NCI-H187 (cell line): ENCODE measurements at regions not wholly inside any gene's neighbourhood (a gene's known extent, or its start where the extent isn't known, plus 50 kb on each side); places are given as distances from the start of the nearest gene placed in this dataset.

Source experiments
- DNase-seq, 2 experiments: peaks; one replicate each; lab custom pipeline; 2025; lab: John Stamatoyannopoulos, UW

DNA sequence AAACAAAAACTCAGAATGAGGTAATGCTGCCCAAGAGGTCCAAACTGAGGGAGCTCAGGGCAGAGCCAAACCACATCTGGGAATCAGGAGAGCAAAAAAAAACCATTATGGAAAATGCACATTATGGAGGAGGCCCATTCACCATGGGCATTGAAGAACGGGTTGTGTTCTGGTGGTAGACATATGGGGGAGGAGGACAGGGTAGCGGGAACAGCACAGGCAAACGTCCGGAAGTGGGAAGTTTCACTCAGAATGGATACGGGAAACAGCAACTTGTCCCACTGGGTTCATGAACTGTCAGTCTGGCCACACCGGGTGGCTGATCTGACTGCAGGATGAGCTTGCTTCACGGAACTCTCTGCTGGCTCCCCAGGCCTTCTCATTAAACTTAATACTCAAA lies 139.7 kb downstream of the RRAGC start:
- DNase-seq = no peak

DNA sequence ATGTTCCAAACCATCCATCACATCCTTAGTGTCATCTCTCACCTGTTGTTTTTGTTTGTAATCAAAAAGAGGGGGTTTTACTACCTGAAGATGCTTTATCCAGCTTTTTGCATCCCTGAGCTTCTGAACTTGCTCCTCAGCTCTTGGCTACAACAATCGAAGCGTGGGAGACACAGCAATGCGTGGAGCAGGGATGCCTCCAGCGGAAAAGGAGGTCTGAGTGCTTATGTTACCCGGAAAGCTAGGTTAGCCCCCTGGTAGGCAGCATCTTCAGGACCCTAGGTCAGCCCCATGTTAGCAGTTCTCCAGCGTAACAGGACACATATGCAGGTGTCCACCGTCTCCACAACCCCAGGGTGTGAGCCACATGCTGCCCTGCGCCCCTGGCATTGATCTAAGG lies 141.5 kb downstream of the RRAGC start:
- DNase-seq = no peak

GRCh38 chr1:38716229-38716628 lies 143.3 kb downstream of the RRAGC start:
- no peak for DNase-seq

GRCh38 chr1:38715415-38715814 lies 144.2 kb downstream of the RRAGC start:
- no peak for DNase-seq

DNA sequence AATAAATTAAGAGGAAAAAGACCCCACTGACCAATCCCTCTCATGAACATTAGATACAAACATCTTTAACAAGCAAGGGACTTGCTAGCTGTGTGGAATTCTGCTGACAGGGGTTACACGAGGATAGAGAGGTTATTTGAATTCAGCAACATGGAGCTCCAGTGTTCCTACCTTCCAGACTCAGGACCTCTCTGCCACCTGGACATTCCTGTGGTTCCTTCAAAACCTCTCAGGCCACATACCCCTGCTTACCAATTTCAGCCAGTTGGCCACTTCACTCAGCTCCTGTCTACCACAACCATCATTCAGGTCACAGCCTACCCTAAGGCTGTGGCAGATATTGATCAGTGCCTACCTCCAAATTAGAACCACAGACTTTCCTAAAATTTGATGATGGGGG lies 147.5 kb downstream of the RRAGC start:
- DNase-seq = no peak

DNA sequence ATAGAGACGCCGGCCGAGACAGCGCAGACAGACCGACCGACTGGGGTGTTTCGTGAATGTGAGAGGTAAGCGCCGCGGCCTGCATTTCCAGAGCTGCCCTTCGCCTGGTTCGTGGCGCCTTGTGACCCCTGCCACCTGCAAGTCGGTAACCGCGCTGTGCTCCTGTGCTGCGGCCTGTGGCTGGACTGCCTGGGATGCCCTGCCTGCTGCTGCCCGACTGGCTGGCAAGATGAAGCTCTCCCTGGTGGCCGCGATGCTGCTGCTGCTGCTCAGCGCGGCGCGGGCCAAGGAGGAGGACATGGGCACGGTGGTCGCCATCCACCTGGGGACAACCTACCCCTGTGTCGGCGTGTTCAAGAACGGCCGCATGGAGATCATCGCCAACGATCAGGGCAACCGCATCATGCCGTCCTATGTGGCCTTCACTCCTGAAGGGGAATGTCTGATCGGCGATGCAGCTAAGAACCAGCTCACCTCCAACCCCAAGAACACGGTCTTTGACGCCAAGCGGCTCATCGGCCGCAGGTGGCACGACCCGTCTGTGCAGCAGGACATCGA lies 150.8 kb downstream of the RRAGC start:
- no peak for DNase-seq

- no peak for DNase-seq
Measured at GRCh38 chr1:38701088-38701487, 158.5 kb downstream of the RRAGC start.

DNA sequence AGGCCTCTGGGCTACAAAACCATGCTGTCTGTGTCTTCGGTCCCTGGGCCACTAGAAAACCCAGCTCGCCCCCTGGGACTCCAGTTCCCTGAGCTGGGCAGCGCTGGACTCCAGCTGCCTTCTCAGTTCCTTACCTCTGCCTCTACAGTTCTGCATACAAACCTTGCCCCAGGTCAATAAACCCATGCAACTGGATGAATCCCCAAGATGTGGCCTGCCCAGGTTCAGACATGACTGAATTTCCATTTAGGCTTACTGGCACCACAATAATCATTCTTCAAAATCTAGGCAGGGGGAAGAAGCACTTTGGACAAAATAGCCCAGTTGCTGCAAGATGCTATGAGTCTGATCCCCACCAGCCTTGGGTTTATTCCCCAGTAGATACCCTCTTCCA lies 159.5 kb downstream of the RRAGC start:
- no peak for DNase-seq

GRCh38 chr1:38699330-38700076 lies 160.1 kb downstream of the RRAGC start:
- DNase-seq = no peak

DNA sequence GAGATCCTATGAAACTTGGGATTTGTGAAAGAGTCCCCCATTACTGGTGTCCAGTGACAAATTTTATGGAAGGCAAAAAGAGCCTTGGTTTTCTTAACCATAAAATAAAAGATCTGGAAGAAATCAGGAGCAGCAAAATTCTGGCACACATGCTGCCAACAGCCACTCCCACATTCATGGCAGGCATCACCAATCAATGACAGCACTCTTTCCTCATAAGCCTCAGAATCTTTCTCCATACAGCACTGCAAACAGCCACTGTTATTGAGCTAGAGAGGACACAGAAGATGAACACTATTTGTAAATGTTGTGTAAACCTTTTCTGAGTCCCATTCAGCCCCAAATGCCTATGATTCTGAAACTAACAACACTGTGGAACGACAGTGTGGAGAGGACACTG lies 162.2 kb downstream of the RRAGC start:
- no peak for DNase-seq

GRCh38 chr1:38696371-38696770 lies 163.2 kb downstream of the RRAGC start:
- DNase-seq = no peak

DNA sequence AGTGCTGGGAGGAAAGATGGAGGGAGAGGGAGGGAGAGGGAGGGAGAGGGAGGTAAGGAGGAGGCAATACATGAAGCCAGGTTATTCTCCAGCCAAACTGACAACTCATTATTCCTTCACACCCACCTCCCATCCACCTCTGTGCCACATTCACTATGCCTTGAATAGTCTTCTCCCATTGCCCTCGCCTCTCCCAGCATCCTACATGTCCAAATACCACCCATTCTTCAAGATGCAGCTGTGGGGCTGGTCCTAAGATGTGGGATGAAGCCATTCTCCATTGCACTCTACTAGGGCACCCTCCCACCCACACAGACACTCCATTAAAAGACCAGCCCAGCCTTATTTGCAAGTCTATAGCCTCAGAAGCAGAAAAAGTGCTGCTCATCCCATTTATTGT lies 165.8 kb downstream of the RRAGC start:
- no peak for DNase-seq

DNA sequence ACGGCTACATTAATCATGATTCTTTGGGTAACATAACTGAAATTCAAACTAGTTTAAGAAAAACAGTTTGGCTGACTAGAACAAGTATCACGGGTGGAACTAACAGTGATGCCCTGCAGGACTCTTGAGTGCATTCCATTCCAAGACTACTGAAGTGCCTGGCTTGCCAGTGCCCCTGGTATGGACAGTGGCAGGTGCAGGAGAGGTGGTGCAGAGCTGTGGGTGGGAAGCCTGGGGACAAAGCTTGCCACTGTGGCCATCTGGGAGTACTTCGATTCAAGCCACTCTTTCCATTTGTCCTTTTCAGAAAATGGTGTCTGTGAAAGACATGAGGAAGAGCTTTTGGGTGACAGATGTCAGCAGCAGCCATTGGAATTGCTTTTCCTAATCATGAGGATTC lies 166.5 kb downstream of the RRAGC start:
- no peak for DNase-seq

DNA sequence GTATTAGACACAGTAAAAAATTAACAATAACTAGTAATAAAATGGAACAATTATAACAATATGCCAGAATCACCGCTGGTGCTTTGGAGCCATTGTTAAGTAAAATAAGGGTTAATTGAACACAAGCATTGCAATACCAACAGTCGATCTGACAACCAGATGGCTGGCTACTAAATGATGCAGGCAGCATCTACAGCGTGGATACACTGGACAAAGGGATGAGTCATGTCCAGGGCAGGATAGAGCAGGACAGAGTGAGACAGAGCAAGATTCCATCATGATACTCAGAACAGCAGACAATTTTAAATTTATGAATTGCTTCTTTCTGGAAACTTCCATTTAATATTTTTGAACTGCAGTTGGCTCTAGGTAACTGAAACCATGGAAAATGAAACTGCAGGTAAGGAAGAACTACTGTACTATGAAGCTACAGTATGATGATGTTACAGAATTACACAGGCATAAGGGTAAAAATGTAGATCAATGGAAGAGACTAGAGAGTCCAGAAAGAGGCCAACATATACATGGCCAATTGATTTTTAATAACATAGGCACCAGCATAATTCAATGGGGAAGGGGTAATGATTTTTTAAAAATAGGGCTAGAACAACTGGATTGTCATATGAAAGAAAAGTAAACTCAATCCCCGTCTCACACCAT lies 168.7 kb downstream of the RRAGC start:
- DNase-seq = no peak

GRCh38 chr1:38686927-38687255 lies 172.7 kb downstream of the RRAGC start:
- no peak for DNase-seq

DNA sequence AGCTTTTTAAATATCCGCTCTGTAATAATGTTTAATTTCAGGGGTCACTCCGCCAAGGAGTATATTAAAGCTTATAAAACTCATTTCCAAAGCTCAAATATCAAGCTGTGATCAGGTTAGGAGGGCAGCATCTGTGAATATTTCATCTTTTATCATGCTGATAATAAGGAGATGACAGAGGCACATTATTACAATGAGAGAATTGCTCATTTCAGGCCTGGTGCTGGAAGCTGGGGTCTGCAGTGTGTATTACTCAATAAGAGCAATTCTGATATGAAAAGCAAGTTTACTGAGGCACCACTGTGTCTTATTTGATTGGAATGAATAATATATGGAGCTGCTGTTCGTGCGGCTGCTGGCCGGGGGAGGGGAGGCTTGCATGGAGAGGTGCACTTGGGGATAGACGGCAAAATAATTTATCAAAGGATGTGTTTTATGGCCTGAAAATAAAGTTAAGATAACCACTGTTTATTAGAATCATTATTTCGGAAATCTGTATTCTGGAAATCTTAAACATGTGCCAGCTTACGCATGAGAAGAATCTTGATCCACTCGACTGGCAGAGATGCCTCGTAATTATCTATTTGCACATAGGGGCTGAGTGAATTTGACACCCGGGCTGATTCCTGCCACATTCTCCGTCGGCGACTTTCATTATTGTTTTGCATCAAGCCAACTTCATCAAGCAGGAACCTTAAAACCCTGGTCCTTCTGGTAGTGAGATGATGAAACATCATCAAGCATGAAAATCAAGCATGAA lies 173.2 kb downstream of the RRAGC start:
- DNase-seq = no peak

GRCh38 chr1:38685388-38685787 lies 174.2 kb downstream of the RRAGC start:
- DNase-seq = no peak

- DNase-seq = no peak
Measured at GRCh38 chr1:38680801-38681510, 178.6 kb downstream of the RRAGC start.

GRCh38 chr1:38677756-38678155 lies 181.8 kb downstream of the RRAGC start:
- no peak for DNase-seq

DNA sequence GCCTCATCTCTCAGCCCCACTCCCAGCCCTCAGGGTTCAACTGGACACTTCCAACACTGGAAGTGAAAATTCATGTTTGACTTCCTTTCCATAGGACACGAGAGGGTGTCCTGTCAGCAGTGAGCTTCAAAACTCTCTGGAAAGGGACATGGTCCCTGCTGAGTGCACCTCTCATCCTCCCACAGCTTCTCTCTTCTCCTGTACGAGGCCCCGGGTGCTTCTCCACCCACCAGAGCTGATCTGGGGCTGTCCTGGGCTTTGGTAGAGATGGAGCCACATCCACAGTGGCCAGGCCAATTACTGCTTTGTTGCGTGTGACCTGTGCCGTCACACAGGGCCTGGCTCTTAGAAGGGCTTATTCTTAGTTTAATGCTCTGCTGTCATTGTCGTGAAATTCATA lies 182.3 kb downstream of the RRAGC start:
- DNase-seq = no peak

DNA sequence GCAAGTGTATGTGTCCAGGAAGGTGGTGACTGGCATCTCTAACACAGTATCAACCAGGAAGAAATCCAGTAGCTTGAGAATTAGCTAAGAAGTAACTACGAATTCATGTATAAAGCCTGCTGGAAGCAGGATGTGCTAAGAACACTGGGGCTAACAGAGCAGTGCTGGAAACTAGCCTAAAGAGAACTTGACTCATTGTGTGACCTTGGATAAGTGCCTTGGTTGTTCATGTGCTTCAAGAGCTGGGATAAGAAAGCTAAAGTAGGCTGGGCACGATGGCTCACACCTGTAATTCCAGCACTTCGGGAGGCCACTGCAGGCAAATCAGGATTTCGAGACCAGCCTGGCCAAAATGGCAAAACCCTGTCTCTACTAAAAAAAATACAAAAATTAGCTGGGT lies 186.9 kb downstream of the RRAGC start:
- DNase-seq = no peak

GRCh38 chr1:38671221-38671620 lies 188.4 kb downstream of the RRAGC start:
- no peak for DNase-seq
